ENCODE measurements at regions not wholly inside any gene's neighbourhood (a gene's known extent, or its start where the extent isn't known, plus 50 kb on each side); places are given as distances from the start of the nearest gene placed in this dataset.

GRCh38 chr15:62684123-62684808, 358.3 kb upstream of the TPM1 start:
- no peak for DNase-seq (ENCODE audit: low read depth in 2 of 2)

GRCh38 chr15:62691008-62691407, 351.5 kb upstream of the TPM1 start:
- DNase-seq (ENCODE audit: low read depth in 2 of 2), result no peak

GRCh38 chr15:62697636-62698035, 344.9 kb upstream of the TPM1 start:
- DNase-seq (ENCODE audit: low read depth in 2 of 2), result no peak

GRCh38 chr15:62698646-62699045, 343.9 kb upstream of the TPM1 start:
- no peak for DNase-seq (ENCODE audit: low read depth in 2 of 2)

GRCh38 chr15:62706317-62706716, 336.2 kb upstream of the TPM1 start:
- DNase-seq (ENCODE audit: low read depth in 2 of 2), result no peak

GRCh38 chr15:62708470-62708869, 334.1 kb upstream of the TPM1 start:
- DNase-seq (ENCODE audit: low read depth in 2 of 2), result no peak

GRCh38 chr15:62709261-62709660, 333.3 kb upstream of the TPM1 start:
- no peak for DNase-seq (ENCODE audit: low read depth in 2 of 2)

- DNase-seq (ENCODE audit: low read depth in 2 of 2), result peak in 1 of 2 donors; percentile 14
Observed at GRCh38 chr15:62711691-62712454, 330.7 kb upstream of the TPM1 start.

- DNase-seq (ENCODE audit: low read depth in 2 of 2), result no peak
Observed at GRCh38 chr15:62712455-62712839, 330.1 kb upstream of the TPM1 start.

GRCh38 chr15:62715946-62716345, 326.6 kb upstream of the TPM1 start:
- no peak for DNase-seq (ENCODE audit: low read depth in 2 of 2)

GRCh38 chr15:62717496-62717895, 325.1 kb upstream of the TPM1 start:
- DNase-seq (ENCODE audit: low read depth in 2 of 2), result no peak

- no peak for DNase-seq (ENCODE audit: low read depth in 2 of 2)
Observed at GRCh38 chr15:62719316-62719715, 323.2 kb upstream of the TPM1 start.

- DNase-seq (ENCODE audit: low read depth in 2 of 2), result no peak
Observed at GRCh38 chr15:62722237-62722636, 320.3 kb upstream of the TPM1 start.

- DNase-seq (ENCODE audit: low read depth in 2 of 2), result no peak
Observed at GRCh38 chr15:62726461-62726860, 316.1 kb upstream of the TPM1 start.

GRCh38 chr15:62727501-62727900, 315.0 kb upstream of the TPM1 start:
- no peak for DNase-seq (ENCODE audit: low read depth in 2 of 2)

GRCh38 chr15:62730825-62731224, 311.7 kb upstream of the TPM1 start:
- no peak for DNase-seq (ENCODE audit: low read depth in 2 of 2)

GRCh38 chr15:62732078-62732477, 310.5 kb upstream of the TPM1 start:
- no peak for DNase-seq (ENCODE audit: low read depth in 2 of 2)

- DNase-seq (ENCODE audit: low read depth in 2 of 2), result no peak
Observed at GRCh38 chr15:62734706-62735105, 307.8 kb upstream of the TPM1 start.

- no peak for DNase-seq (ENCODE audit: low read depth in 2 of 2)
Observed at GRCh38 chr15:62736756-62737155, 305.8 kb upstream of the TPM1 start.

GRCh38 chr15:62737551-62737950, 305.0 kb upstream of the TPM1 start:
- DNase-seq (ENCODE audit: low read depth in 2 of 2), result no peak

- no peak for DNase-seq (ENCODE audit: low read depth in 2 of 2)
Observed at GRCh38 chr15:62739082-62739481, 303.5 kb upstream of the TPM1 start.

- no peak for DNase-seq (ENCODE audit: low read depth in 2 of 2)
Observed at GRCh38 chr15:62739507-62739906, 303.0 kb upstream of the TPM1 start.
